ENCODE measurements at regions not wholly inside any gene's neighbourhood (a gene's known extent, or its start where the extent isn't known, plus 50 kb on each side); places are given as distances from the start of the nearest gene placed in this dataset.

DNA sequence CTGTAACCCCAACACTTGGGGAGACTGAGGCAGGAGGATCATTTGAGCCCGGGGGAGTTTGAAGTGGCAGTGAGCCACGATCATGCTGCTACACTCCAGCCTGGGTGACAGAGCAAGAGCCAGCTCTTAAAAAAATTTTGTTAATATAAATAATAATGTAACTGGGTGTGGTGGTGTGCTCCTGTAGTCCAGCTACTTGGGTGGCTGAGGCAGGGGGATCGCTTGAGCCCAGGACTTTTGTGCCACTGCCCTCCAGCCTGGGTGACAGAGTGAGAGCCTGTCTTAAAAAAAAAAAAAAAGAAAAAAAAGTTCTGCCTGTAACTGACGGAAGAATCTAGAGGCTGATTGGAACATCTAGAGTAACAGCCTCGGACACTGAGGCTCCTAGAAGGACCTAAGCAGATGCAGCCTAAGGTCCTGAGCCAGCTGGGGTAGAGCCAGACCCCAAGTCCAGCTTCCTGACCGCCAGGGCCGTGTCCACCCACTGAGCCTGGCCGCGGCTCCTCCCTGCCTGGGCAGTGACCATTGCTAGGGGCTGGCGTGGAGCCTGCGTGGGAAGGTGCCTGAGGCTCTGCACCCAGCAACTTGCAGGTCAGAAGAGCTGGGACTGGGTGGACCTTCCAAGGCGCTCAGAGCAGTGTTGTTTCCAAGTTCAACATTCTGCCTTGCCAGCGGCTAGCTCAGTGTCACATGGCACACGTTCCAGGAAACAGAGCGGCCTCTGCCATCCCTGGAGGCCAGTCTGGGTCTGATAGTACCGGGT, 209.4 kb upstream of the CIBAR2 start:
- H3F3A ChIP-seq (ENCODE audit: low read depth) = no peaks in the 10 kb centered on the region
- H3K4me2 ChIP-seq (ENCODE audit: low read depth, low read length, poor library complexity, severe bottlenecking) = no peak overlapping the region
- H3K36me3 ChIP-seq (ENCODE audit: insufficient read depth, low read length) = no peaks in the 10 kb centered on the region
- H3K27me3 ChIP-seq (ENCODE audit: insufficient read depth, low read length, poor library complexity, severe bottlenecking) = no peaks in the 10 kb centered on the region
- no peak overlapping the region for H2AFZ ChIP-seq (ENCODE audit: low read length)
- no peaks in the 10 kb centered on the region for H3K4me1 ChIP-seq (ENCODE audit: insufficient read depth, low read length, poor library complexity, severe bottlenecking)
- H3K9me2 ChIP-seq (replicated peaks; ENCODE audit: low read depth, low read length) = no peaks in the 10 kb centered on the region
- no peaks in the 10 kb centered on the region for H3K79me2 ChIP-seq (ENCODE audit: insufficient read depth, low read length)
- no peaks in the 10 kb centered on the region for H4K20me1 ChIP-seq (ENCODE audit: insufficient read depth, low read length, poor library complexity, severe bottlenecking)
- H3K9ac ChIP-seq (ENCODE audit: low read depth, low read length, poor library complexity, severe bottlenecking) = no peak overlapping the region
- no peak for TF ChIP-seq EZH2phosphoT487 (IDR thresholded peaks at IDR 0.05; ENCODE audit: borderline replicate concordance)
- no peak for TF ChIP-seq CTCF (conservative IDR thresholded peaks at IDR 0.05; ENCODE audit: low read length)
- no peaks in the 10 kb centered on the region for H3K9me3 ChIP-seq (ENCODE audit: insufficient read depth, low read depth, low read length)
- no peak overlapping the region for H3K4me3 ChIP-seq (ENCODE audit: low read length, poor library complexity, severe bottlenecking)

GRCh38 chr16:85323230-85323960, 211.1 kb upstream of the CIBAR2 start:
- no peaks in the 10 kb centered on the region for H3K9me3 ChIP-seq (ENCODE audit: insufficient read depth, low read depth, low read length)
- H4K20me1 ChIP-seq (ENCODE audit: insufficient read depth, low read length, poor library complexity, severe bottlenecking) = no peaks in the 10 kb centered on the region
- H2AFZ ChIP-seq (ENCODE audit: low read length) = no peak overlapping the region
- no peaks in the 10 kb centered on the region for H3K36me3 ChIP-seq (ENCODE audit: insufficient read depth, low read length)
- H3K4me1 ChIP-seq (ENCODE audit: insufficient read depth, low read length, poor library complexity, severe bottlenecking) = no peaks in the 10 kb centered on the region
- no peak overlapping the region for H3K9ac ChIP-seq (ENCODE audit: low read depth, low read length, poor library complexity, severe bottlenecking)
- H3K9me2 ChIP-seq (replicated peaks; ENCODE audit: low read depth, low read length) = no peaks in the 10 kb centered on the region
- no peak overlapping the region for H3K4me2 ChIP-seq (ENCODE audit: low read depth, low read length, poor library complexity, severe bottlenecking)
- no peaks in the 10 kb centered on the region for H3K79me2 ChIP-seq (ENCODE audit: insufficient read depth, low read length)
- TF ChIP-seq EZH2phosphoT487 (IDR thresholded peaks at IDR 0.05; ENCODE audit: borderline replicate concordance) = no peak
- no peak for TF ChIP-seq CTCF (conservative IDR thresholded peaks at IDR 0.05; ENCODE audit: low read length)
- H3F3A ChIP-seq (ENCODE audit: low read depth) = no peaks in the 10 kb centered on the region
- no peak overlapping the region for H3K4me3 ChIP-seq (ENCODE audit: low read length, poor library complexity, severe bottlenecking)
- no peaks in the 10 kb centered on the region for H3K27me3 ChIP-seq (ENCODE audit: insufficient read depth, low read length, poor library complexity, severe bottlenecking)

DNA sequence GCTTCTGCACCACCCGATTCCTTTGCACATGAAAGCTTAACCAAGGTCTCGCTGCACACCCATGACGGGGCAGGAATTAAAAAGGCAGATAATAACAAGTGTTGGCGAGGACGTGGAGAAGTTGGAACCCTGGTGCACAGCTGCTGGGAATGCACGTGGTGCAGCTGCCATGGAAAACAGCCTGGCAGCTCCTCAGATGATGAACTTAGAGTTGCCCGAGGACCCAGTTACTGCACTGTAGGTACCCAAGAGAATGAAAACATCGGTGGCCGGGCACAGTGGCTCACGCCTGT, 211.6 kb upstream of the CIBAR2 start:
- no peaks in the 10 kb centered on the region for H3K36me3 ChIP-seq (ENCODE audit: insufficient read depth, low read length)
- no peaks in the 10 kb centered on the region for H3F3A ChIP-seq (ENCODE audit: low read depth)
- no peaks in the 10 kb centered on the region for H3K9me3 ChIP-seq (ENCODE audit: insufficient read depth, low read depth, low read length)
- no peak overlapping the region for H3K9ac ChIP-seq (ENCODE audit: low read depth, low read length, poor library complexity, severe bottlenecking)
- no peak overlapping the region for H3K4me3 ChIP-seq (ENCODE audit: low read length, poor library complexity, severe bottlenecking)
- no peaks in the 10 kb centered on the region for H3K27me3 ChIP-seq (ENCODE audit: insufficient read depth, low read length, poor library complexity, severe bottlenecking)
- H4K20me1 ChIP-seq (ENCODE audit: insufficient read depth, low read length, poor library complexity, severe bottlenecking) = no peaks in the 10 kb centered on the region
- no peak overlapping the region for H2AFZ ChIP-seq (ENCODE audit: low read length)
- H3K9me2 ChIP-seq (replicated peaks; ENCODE audit: low read depth, low read length) = no peaks in the 10 kb centered on the region
- TF ChIP-seq CTCF (conservative IDR thresholded peaks at IDR 0.05; ENCODE audit: low read length) (no peak), EZH2phosphoT487 (IDR thresholded peaks at IDR 0.05; ENCODE audit: borderline replicate concordance) (no peak)
- no peak overlapping the region for H3K4me2 ChIP-seq (ENCODE audit: low read depth, low read length, poor library complexity, severe bottlenecking)
- no peaks in the 10 kb centered on the region for H3K79me2 ChIP-seq (ENCODE audit: insufficient read depth, low read length)
- no peaks in the 10 kb centered on the region for H3K4me1 ChIP-seq (ENCODE audit: insufficient read depth, low read length, poor library complexity, severe bottlenecking)

Data from Loucy (cell line).